Keratinocyte (primary cell): ENCODE measurements at regions not wholly inside any gene's neighbourhood (a gene's known extent, or its start where the extent isn't known, plus 50 kb on each side); places are given as distances from the start of the nearest gene placed in this dataset.

ENCODE experiments used
- DNase-seq: peaks from one replicate; pipeline ENCODE4 v3.0.0-alpha.2; 2011; ENCODE audit warnings: low read depth, missing footprints, low spot score
- FAIRE-seq: peaks from 2 replicates; lab custom pipeline; 2011; peaks lifted over from hg19 to GRCh38; lab: Jason Lieb, UNC
- H2AFZ ChIP-seq: 2 replicates; pipeline ENCODE4 v1.6.0; 2012; ENCODE audit warnings: low read length, control low read depth, inconsistent platforms; ENCODE audit not compliant: control insufficient read depth
- H3K27ac ChIP-seq: 2 replicates; pipeline ENCODE4 v1.5.1; 2011; ENCODE audit warnings: low read length; ENCODE audit not compliant: control insufficient read depth, insufficient read depth
- H3K27me3 ChIP-seq: 3 replicates; pipeline ENCODE4 v1.6.0; 2011; ENCODE audit warnings: low read length; ENCODE audit not compliant: control insufficient read depth, insufficient read depth; ENCODE audit errors: extremely low read depth
- H3K36me3 ChIP-seq, 2 experiments: 2 replicates in 1 of 2; 3 replicates in 1 of 2; pipeline ENCODE4 v1.5.1; 2011; ENCODE audit warnings: low read length in 2 of 2, mild to moderate bottlenecking in 1 of 2; ENCODE audit not compliant: control insufficient read depth in 2 of 2, insufficient read depth in 2 of 2; ENCODE audit errors: extremely low read depth in 1 of 2
- H3K4me1 ChIP-seq: 3 replicates; pipeline ENCODE4 v1.5.1; 2011; ENCODE audit warnings: low read length; ENCODE audit not compliant: control insufficient read depth, insufficient read depth; ENCODE audit errors: extremely low read depth
- H3K4me2 ChIP-seq: 3 replicates; pipeline ENCODE4 v1.6.0; 2011; ENCODE audit warnings: low read depth, low read length; ENCODE audit not compliant: control insufficient read depth, insufficient read depth; ENCODE audit errors: extremely low read depth
- H3K4me3 ChIP-seq, 3 experiments: fragments of 200-600 bp in 1 of 3; sonication (generic) in 1 of 3; 2 replicates in 2 of 3; 3 replicates in 1 of 3; pipeline ENCODE4 v1.5.1; 2011 to 2016; ENCODE audit warnings: low read length in 3 of 3, mild to moderate bottlenecking in 3 of 3, control low read depth in 2 of 3, inconsistent platforms in 1 of 3, low read depth in 1 of 3, mixed read lengths in 1 of 3, mixed run types in 1 of 3, moderate library complexity in 1 of 3; ENCODE audit not compliant: control insufficient read depth in 2 of 3, insufficient read depth in 2 of 3; ENCODE audit errors: extremely low read depth in 1 of 3
- H3K79me2 ChIP-seq: 2 replicates; pipeline ENCODE4 v1.6.0; 2012; ENCODE audit warnings: low read length; ENCODE audit not compliant: control insufficient read depth, insufficient read depth
- H3K9ac ChIP-seq: 3 replicates; pipeline ENCODE4 v1.6.0; 2011; ENCODE audit warnings: low read length; ENCODE audit not compliant: control insufficient read depth, insufficient read depth; ENCODE audit errors: extremely low read depth
- H3K9me1 ChIP-seq: 3 replicates; pipeline ENCODE4 v1.6.0; 2011; ENCODE audit warnings: low read length; ENCODE audit not compliant: control insufficient read depth, insufficient read depth; ENCODE audit errors: extremely low read depth
- H3K9me3 ChIP-seq: 2 replicates; pipeline ENCODE4 v1.5.1; 2012; ENCODE audit warnings: low read depth, low read length; ENCODE audit not compliant: control insufficient read depth
- H4K20me1 ChIP-seq: 3 replicates; pipeline ENCODE4 v1.6.0; 2011; ENCODE audit warnings: low read length; ENCODE audit not compliant: control insufficient read depth, insufficient read depth; ENCODE audit errors: extremely low read depth
- CTCF ChIP-seq, 3 experiments: IDR thresholded peaks in 1 of 3; conservative IDR thresholded peaks in 1 of 3; optimal IDR thresholded peaks in 1 of 3; 2 replicates in 2 of 3; 3 replicates in 1 of 3; pipeline versions ENCODE3 to v1.5.1; 2011; ENCODE audit warnings: low read length in 3 of 3, mild to moderate bottlenecking in 3 of 3, moderate library complexity in 2 of 3, control low read depth in 1 of 3, inconsistent platforms in 1 of 3; ENCODE audit not compliant: insufficient read depth in 2 of 3; ENCODE audit errors: extremely low read depth in 1 of 3
- EZH2 ChIP-seq: IDR thresholded peaks from one replicate; pipeline ENCODE4 v1.6.1; 2012; ENCODE audit warnings: inconsistent platforms, mild to moderate bottlenecking, low read length, moderate library complexity
- dilution Hi-C: fragments of 300-500 bp; cut with MboI; formaldehyde crosslinking; loops from one replicate; pipeline ENCODE4 v1.7.0; 2020; ENCODE audit warnings: low sequenced_read_pairs; ENCODE audit not compliant: extremely low pct_ligation_motif_present
- small RNA-seq, 3 experiments: library from RNA; depleted of rRNA; stranded (forward); fragments of <200 nt; gene quantifications; one replicate each; pipeline ENCODE3, GENCODE V24; 2012; ENCODE audit warnings: low read depth in 3 of 3, low replicate concordance in 1 of 3; ENCODE audit not compliant: insufficient read length in 3 of 3

- Histone ChIP-seq H3K9me1 (no peaks in the 10 kb centered on the region), H3K4me2 (no peak overlapping the region), H3K4me3 (no peak overlapping the region), H3K27me3 (peaks cover under 1% of the 10 kb centered on the region), H3K79me2 (no peaks in the 10 kb centered on the region), H3K36me3 (no peaks in the 10 kb centered on the region), H3K27ac (no peak overlapping the region), H2AFZ (no peak overlapping the region), H3K9ac (no peak overlapping the region), H3K9me3 (no peaks in the 10 kb centered on the region), H3K4me1 (no peaks in the 10 kb centered on the region), H4K20me1 (no peaks in the 10 kb centered on the region)
- TF ChIP-seq CTCF (optimal IDR thresholded peaks at IDR 0.05 in 1 of 3, IDR thresholded peaks at IDR 0.05 in 1 of 3, conservative IDR thresholded peaks at IDR 0.05 in 1 of 3; ENCODE audit: extremely low read depth in 1 of 3, insufficient read depth in 2 of 3, low read length in 3 of 3), result no peak
- TF ChIP-seq EZH2, result no peak
- DNase-seq (no peak), FAIRE-seq (no peak)
- dilution Hi-C loops, result no loop called here
These were observed 50.2 kb upstream of the MAMLD1 start for GRCh38 chrX:150312931-150313330.

Small RNAs in the stretch of these regions (small RNA-seq; reads per million reads assigned to genes)
- 0 reads per million in 3 experiments for gene MIR2114
